Ovary (tissue), 3 donors: ENCODE measurements at regions not wholly inside any gene's neighbourhood (a gene's known extent, or its start where the extent isn't known, plus 50 kb on each side); places are given as distances from the start of the nearest gene placed in this dataset.

ENCODE experiments used
- EP300 ChIP-seq: sonication (generic); formaldehyde crosslinking; IDR thresholded peaks from one replicate; pipeline ENCODE4 v1.6.1; 2017; ENCODE audit warnings: antibody characterized with exemption
- POLR2A ChIP-seq: fragments of 450-650 bp; IDR thresholded peaks from one replicate; pipeline ENCODE4 v1.6.1; 2017; ENCODE audit warnings: antibody characterized with exemption, mild to moderate bottlenecking, moderate library complexity
- TF ChIP-seq, protein P1 (sequence below), 3 donors: fragments of 450-650 bp in 2 of 3; fragments of 200-600 bp in 1 of 3; IDR thresholded peaks; one replicate each; pipeline versions ENCODE4 v1.5.1 to v1.8.0; 2016 to 2022; ENCODE audit warnings: antibody characterized with exemption in 3 of 3, mild to moderate bottlenecking in 1 of 3
- donor health status: DM: no; HTN: no; CAD: no.

DNA sequence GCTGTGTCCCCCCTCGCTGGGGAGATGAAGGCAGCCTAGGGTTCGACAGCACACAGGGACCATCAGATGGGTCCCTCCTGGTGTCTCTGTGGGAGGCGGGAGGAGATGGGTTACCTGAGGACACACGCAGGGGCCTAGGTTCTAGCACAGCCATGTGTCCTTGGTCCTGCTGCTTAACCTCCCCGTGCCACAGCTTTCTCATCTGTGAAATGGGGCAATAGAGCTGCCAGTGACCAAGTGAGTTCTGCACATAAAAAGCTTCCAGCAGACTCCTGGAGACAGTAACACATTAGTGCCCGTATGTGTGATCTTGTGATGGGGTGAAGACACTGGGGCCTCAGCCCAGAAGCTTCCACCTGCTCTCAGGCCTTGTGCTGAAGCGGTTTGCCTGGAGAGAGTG is 96.0 kb upstream of the GSE1 start:
- TF ChIP-seq, protein P1, sequence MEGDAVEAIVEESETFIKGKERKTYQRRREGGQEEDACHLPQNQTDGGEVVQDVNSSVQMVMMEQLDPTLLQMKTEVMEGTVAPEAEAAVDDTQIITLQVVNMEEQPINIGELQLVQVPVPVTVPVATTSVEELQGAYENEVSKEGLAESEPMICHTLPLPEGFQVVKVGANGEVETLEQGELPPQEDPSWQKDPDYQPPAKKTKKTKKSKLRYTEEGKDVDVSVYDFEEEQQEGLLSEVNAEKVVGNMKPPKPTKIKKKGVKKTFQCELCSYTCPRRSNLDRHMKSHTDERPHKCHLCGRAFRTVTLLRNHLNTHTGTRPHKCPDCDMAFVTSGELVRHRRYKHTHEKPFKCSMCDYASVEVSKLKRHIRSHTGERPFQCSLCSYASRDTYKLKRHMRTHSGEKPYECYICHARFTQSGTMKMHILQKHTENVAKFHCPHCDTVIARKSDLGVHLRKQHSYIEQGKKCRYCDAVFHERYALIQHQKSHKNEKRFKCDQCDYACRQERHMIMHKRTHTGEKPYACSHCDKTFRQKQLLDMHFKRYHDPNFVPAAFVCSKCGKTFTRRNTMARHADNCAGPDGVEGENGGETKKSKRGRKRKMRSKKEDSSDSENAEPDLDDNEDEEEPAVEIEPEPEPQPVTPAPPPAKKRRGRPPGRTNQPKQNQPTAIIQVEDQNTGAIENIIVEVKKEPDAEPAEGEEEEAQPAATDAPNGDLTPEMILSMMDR (IDR thresholded peaks at IDR 0.05) = no peak
- TF ChIP-seq EP300 (no peak), POLR2A (no peak)
